Medulla oblongata (tissue), 1 donor: ENCODE measurements at regions not wholly inside any gene's neighbourhood (a gene's known extent, or its start where the extent isn't known, plus 50 kb on each side); places are given as distances from the start of the nearest gene placed in this dataset.

Source experiments
- DNase-seq: peaks from one replicate; pipeline ENCODE4 v3.0.0-alpha.2; 2015; ENCODE audit errors: extremely low spot score

GRCh38 chr11:70486731-70487130, 88.4 kb downstream of the CTTN start:
- DNase-seq = no peak

- no peak for DNase-seq
Measured at GRCh38 chr11:70487160-70487559, 88.8 kb downstream of the CTTN start.

GRCh38 chr11:70487756-70488155, 89.4 kb downstream of the CTTN start:
- DNase-seq = no peak

- no peak for DNase-seq
Measured at GRCh38 chr11:70488171-70488703, 89.9 kb downstream of the CTTN start.

- no peak for DNase-seq
Measured at GRCh38 chr11:70489276-70489675, 90.9 kb downstream of the CTTN start.

GRCh38 chr11:70490208-70490607, 91.9 kb downstream of the CTTN start:
- DNase-seq = no peak

GRCh38 chr11:70490723-70491558, 92.6 kb downstream of the CTTN start:
- no peak for DNase-seq

- no peak for DNase-seq
Measured at GRCh38 chr11:70491696-70492472, 93.6 kb downstream of the CTTN start.

- DNase-seq = no peak
Measured at GRCh38 chr11:70493089-70493474, 94.8 kb downstream of the CTTN start.

GRCh38 chr11:70493891-70494290, 95.6 kb downstream of the CTTN start:
- DNase-seq = no peak

GRCh38 chr11:70494559-70495350, 96.4 kb downstream of the CTTN start:
- no peak for DNase-seq

GRCh38 chr11:70495351-70496310, 97.3 kb downstream of the CTTN start:
- no peak for DNase-seq

GRCh38 chr11:70496591-70497535, 98.5 kb downstream of the CTTN start:
- DNase-seq = no peak

- DNase-seq = peak; percentile 11
Measured at GRCh38 chr11:70497536-70498075, 99.3 kb downstream of the CTTN start.

GRCh38 chr11:70498171-70498571, 99.8 kb downstream of the CTTN start:
- DNase-seq = no peak

- DNase-seq = no peak
Measured at GRCh38 chr11:70498976-70499801, 100.9 kb downstream of the CTTN start.

- DNase-seq = no peak
Measured at GRCh38 chr11:70500076-70500847, 101.9 kb downstream of the CTTN start.
